NCI-H345 treated with DMSO at 0.1 percent for 48 hours (cell line): ENCODE measurements at regions not wholly inside any gene's neighbourhood (a gene's known extent, or its start where the extent isn't known, plus 50 kb on each side); places are given as distances from the start of the nearest gene placed in this dataset.

Experiments used
- DNase-seq: peaks from one replicate; lab custom pipeline; 2025; ENCODE audit not compliant: unreplicated experiment; lab: John Stamatoyannopoulos, UW

GRCh38 chr9:13762209-13762608 is 482.7 kb upstream of the MPDZ start:
- DNase-seq = no peak

GRCh38 chr9:13759551-13759950 is 480.1 kb upstream of the MPDZ start:
- DNase-seq = no peak

DNA sequence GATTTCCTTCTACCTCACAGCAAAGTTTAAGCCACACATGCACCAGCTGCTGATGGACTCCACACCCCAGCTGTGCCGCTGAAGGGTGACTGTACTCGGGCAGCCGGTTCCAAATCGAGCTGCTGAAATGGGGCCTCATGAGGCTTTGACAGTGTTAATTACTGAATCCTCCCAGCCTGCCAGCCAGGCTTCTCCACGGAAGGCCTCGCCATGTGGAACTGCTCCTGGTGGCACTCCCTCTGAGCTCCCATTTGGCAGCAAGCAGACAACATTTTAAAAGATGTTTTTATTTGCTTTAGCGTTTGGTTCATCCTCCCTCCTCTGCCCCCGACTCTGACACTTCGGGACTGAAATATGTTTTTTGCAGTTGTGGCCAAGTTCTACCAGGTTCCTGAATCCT is 479.4 kb upstream of the MPDZ start:
- DNase-seq = no peak

DNA sequence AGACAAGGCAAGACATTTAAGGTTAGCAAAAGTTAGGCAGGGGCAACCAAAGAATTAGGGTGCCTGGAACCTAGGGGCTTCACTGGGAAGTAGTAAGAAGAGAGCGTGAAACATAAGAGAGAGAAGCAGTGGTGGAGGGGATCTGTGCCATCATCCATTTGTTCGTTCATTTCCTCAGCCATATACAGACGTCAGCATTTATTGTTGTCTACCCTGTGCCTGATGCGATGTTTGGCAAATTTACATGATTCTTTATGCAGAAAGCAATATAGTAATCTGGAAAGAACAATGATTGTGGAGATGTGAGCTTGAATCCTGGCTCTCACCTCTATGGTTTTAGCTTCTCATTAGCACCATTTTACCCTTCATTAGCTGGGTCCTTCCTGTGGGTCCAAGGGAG is 477.5 kb upstream of the MPDZ start:
- DNase-seq = no peak

DNA sequence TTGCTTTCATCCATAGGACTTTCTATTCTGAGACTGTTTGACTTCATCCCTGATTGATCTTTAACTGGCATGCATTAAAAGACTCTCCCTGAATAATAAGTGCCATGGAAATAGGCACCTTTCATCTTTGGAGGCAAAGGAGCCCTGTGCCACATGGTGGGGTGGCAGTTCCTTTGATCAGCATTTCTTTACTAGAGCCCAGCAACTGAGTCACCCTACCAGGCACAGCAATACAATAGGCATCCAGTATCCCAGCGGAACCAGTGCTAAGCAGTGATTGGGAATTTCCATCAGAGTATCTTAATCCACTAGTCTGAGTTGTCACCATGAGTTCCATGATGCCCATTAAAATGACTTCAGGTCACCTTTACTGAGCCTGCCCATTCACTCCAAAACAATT is 476.1 kb upstream of the MPDZ start:
- no peak for DNase-seq

DNA sequence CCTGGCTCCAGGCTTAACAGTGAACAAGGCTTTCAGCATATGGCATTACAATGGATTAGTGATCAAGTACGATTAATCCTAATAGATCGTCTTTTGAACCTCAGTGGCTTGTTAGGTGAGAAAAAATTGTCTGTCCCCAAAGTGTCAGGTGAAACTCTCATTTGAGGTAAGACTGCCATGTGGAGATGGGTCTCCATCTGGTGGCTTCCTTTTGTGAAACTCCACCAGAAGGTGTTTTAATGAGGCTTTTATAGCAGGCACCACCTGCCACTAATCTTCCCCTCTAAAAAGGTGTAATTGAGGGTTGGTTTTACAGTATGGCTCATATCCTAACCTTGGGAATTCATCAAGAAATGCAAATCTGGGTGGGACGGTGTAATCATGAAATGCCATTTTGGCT is 471.1 kb upstream of the MPDZ start:
- no peak for DNase-seq

GRCh38 chr9:13750061-13750460 is 470.6 kb upstream of the MPDZ start:
- no peak for DNase-seq

GRCh38 chr9:13746876-13747275 is 467.4 kb upstream of the MPDZ start:
- DNase-seq = no peak

GRCh38 chr9:13744261-13744901 is 464.9 kb upstream of the MPDZ start:
- no peak for DNase-seq

DNA sequence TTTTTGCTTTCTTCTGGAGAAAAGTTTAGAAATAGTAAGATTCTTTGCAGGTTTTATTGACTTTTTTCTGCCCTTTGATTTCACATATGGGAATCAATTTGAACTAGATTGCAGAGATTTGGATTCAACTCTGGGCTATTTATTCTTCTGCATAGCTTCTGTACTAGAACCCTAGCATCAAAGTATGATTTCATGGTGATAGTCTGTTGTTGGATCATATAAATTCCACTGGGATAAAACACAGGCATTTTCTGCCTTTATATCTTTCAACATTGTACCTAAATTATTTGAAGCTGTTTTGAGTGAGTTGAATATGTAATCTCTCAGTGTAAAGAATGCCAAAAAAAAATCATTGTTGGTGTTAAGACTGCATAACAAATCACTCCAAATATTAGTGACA is 458.4 kb upstream of the MPDZ start:
- DNase-seq = no peak

DNA sequence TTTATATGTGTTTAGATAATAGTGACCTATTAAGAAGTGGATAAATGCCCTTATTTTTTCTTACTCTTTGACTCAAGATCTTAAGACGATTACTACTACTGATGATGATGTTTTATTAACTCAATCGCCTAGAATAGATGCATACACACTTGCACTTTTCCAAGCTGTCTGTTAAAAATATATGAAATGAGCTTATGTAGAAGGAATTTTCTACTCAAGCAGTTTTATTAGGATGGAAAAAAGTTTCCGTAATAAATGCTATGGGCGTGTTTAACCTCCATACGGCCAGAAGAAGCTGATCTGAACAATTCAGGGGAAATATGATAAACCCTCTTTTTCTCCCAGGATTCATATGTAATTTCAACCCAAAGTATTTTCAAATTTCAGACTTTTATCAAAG is 455.7 kb upstream of the MPDZ start:
- no peak for DNase-seq

GRCh38 chr9:13734601-13735000 is 455.1 kb upstream of the MPDZ start:
- DNase-seq = no peak

- DNase-seq = no peak
These were observed 452.8 kb upstream of the MPDZ start for GRCh38 chr9:13732290-13732689.

DNA sequence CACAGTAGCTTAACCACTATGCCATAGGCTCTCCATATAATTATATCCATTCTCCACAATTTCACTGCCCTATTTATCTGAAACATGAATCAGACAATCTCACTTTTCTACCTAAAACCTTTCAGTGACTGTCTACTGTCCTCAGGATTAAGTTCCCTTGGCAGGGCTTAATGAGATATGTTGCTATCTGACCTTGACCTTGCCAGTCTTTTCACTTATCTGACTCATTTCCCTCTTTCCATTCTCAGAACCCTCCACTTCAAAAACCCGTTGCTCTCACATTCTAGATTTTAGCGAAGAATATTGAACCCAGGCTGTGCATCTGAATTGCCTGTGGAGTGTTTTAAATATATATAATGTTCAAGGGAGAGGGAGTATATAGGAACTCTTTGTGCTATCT is 452.1 kb upstream of the MPDZ start:
- no peak for DNase-seq

DNA sequence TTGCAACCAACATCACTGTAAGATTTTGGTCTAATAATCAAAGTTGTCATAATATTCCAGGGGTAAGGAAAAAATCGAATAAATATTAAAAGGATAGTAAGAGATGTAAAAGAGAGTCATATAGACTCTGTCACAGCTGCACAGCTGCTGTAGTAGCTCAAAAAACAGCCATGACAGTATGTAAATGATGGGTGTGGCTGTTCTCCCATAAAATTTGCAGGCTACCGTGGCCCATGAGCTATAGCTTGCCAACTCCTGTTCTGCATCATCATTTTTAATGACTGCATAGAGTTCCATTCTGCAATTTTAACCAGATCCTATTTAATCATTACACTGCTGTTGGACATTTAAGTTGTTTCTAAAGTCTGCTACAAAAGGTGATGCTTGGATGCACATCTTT is 450.5 kb upstream of the MPDZ start:
- no peak for DNase-seq

- DNase-seq = no peak
These were observed 449.7 kb upstream of the MPDZ start for GRCh38 chr9:13728917-13729811.

- no peak for DNase-seq
These were observed 448.6 kb upstream of the MPDZ start for GRCh38 chr9:13728131-13728530.

GRCh38 chr9:13726746-13727145 is 447.3 kb upstream of the MPDZ start:
- DNase-seq = no peak

DNA sequence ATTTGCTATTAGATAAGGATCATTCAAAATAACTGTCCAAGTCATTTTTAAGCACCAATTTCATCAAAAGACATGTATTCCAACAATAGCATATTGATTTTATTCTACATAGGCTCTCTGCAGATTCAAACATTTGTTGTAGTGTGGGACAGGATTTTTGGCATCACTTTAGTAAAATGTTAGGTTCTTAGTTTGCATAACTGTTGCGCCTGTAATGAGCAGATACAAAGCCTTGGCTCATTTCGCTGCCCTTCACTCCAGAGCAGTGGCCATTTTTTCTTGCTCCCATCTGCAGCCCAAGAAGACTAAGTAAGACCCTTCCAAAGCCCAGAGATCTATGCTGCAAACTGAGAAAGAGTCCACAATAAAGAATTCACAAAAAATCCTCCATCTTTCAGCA is 446.0 kb upstream of the MPDZ start:
- no peak for DNase-seq

DNA sequence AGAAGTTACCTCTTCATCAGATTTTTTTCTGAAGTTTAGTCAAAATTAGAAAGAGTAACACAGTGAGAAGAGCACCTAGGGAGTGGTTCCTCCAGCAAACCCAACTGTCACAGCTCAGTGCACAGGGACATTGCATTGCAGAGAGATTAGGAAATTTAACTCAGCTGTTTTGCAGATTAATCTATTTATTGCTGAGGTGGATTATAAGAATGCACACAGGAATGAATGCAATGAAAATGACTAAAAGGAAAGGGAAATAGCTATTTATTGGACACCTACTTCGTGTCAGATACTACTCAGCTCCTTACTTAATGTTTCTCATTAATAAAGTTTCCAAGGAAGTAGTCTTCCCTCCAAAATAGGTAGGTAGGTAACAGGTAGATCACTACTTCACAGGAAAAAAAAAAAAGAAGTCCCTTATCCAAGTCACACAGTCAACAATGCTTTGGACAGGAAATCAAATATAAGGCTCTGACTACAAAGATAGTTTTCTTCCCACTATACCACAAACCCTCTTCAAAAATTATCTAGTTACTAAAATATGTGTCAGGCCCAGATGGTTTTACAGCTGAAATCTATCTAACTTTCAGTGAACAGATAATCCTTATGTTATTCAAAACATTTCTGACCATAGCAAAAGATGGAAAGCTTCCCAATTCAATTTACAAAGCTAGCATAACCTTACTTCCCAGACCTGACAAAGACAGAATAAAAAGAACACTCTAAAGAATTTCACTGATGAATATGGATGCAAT is 442.2 kb upstream of the MPDZ start:
- no peak for DNase-seq

DNA sequence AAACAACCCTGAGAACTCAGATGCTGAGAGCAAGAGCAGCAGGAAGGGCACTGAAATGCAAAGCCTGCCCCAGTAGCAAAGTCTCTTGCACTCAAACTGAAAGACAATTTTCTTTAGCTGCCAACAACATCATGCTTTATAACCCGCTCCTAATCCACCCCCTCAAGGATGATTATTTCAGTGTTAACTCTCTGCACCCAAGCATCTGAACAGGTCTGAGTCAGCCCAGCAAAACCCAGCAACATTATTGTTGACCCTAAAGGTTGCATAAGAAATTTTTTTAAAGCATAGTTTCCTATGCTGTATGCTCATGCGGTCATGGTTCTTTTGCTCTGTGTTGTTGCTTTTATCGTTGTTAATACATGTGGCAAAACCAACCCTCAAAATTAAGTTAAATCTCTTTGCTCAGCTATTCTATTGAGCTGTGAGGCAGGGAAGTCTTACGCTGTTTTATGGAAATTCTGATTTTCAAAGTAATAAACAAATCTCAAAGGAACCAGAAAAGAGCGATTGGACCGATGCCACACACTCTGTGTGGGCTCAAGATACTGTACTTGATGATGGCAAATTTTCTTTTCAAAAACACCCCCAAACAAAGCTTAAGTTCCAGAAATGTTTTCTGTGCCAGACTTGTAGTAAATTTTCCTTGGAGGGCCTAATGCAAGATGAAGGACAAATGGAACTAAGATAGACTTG is 440.6 kb upstream of the MPDZ start:
- no peak for DNase-seq
